H9 (cell line): ENCODE measurements at regions not wholly inside any gene's neighbourhood (a gene's known extent, or its start where the extent isn't known, plus 50 kb on each side); places are given as distances from the start of the nearest gene placed in this dataset.

ENCODE experiments used
- DNase-seq: peaks from one replicate; pipeline ENCODE4 v3.0.0-alpha.2; 2017
- H2AFZ ChIP-seq: one replicate; pipeline ENCODE4 v1.6.1; 2013; ENCODE audit warnings: mild to moderate bottlenecking, low read length, control low read depth, moderate library complexity
- H2AK5ac ChIP-seq: 2 replicates; pipeline ENCODE4 v1.6.1; 2013; ENCODE audit warnings: low read length, control low read depth, mixed read lengths; ENCODE audit not compliant: insufficient read length
- H2BK120ac ChIP-seq: one replicate; pipeline ENCODE4 v1.6.1; 2013; ENCODE audit warnings: low read depth, mild to moderate bottlenecking, low read length, control low read depth, inconsistent platforms; ENCODE audit not compliant: poor library complexity, severe bottlenecking
- H2BK12ac ChIP-seq: 2 replicates; pipeline ENCODE4 v1.6.1; 2013; ENCODE audit warnings: low read length, control low read depth, mixed read lengths, low read depth; ENCODE audit not compliant: insufficient read length
- H2BK15ac ChIP-seq: 2 replicates; pipeline ENCODE4 v1.6.1; 2013; ENCODE audit warnings: low read depth, low read length, control low read depth
- H2BK20ac ChIP-seq: one replicate; pipeline ENCODE4 v1.6.1; 2013; ENCODE audit warnings: low read depth, mild to moderate bottlenecking, low read length, control low read depth, inconsistent platforms; ENCODE audit not compliant: poor library complexity, severe bottlenecking
- H2BK5ac ChIP-seq: 2 replicates; pipeline ENCODE4 v1.6.1; 2013; ENCODE audit warnings: low read length, control low read depth, mixed read lengths; ENCODE audit not compliant: insufficient read length
- H3K14ac ChIP-seq: 2 replicates; pipeline ENCODE4 v1.6.1; 2013; ENCODE audit warnings: low read length, control low read depth; ENCODE audit not compliant: insufficient read depth
- H3K18ac ChIP-seq: 2 replicates; pipeline ENCODE4 v1.6.1; 2013; ENCODE audit warnings: low read depth, mild to moderate bottlenecking, mixed read lengths, low read length, control low read depth; ENCODE audit not compliant: insufficient read length
- H3K23ac ChIP-seq: 2 replicates; pipeline ENCODE4 v1.6.1; 2013; ENCODE audit warnings: low read length, control low read depth, mixed read lengths, low read depth; ENCODE audit not compliant: insufficient read length
- H3K23me2 ChIP-seq: 2 replicates; pipeline ENCODE4 v1.6.1; 2013; ENCODE audit warnings: low read depth, mild to moderate bottlenecking, mixed read lengths, low read length, control low read depth; ENCODE audit not compliant: insufficient read length, poor library complexity, severe bottlenecking
- H3K27ac ChIP-seq: 2 replicates; pipeline ENCODE4 v1.5.1; 2013; ENCODE audit warnings: low read length, control low read depth, mixed read lengths, low read depth; ENCODE audit not compliant: insufficient read length
- H3K27me3 ChIP-seq: 2 replicates; pipeline ENCODE4 v1.6.1; 2013; ENCODE audit warnings: low read length, control low read depth, inconsistent platforms; ENCODE audit not compliant: insufficient read depth
- H3K4ac ChIP-seq: 2 replicates; pipeline ENCODE4 v1.6.1; 2013; ENCODE audit warnings: low read depth, mild to moderate bottlenecking, control low read depth, inconsistent platforms, low read length, moderate library complexity
- H3K4me1 ChIP-seq: 2 replicates; pipeline ENCODE4 v1.6.1; 2013; ENCODE audit warnings: low read length, control low read depth, inconsistent platforms; ENCODE audit not compliant: insufficient read depth
- H3K4me2 ChIP-seq: 2 replicates; pipeline ENCODE4 v1.6.1; 2013; ENCODE audit warnings: low read length, control low read depth, mixed read lengths; ENCODE audit not compliant: insufficient read length, insufficient read depth
- H3K56ac ChIP-seq: 2 replicates; pipeline ENCODE4 v1.6.1; 2013; ENCODE audit warnings: low read depth, mild to moderate bottlenecking, mixed read lengths, low read length, control low read depth; ENCODE audit not compliant: insufficient read length
- H3K79me1 ChIP-seq: 2 replicates; pipeline ENCODE4 v1.6.1; 2013; ENCODE audit warnings: low read depth, mild to moderate bottlenecking, moderate library complexity, low read length, control low read depth, inconsistent platforms; ENCODE audit not compliant: insufficient read depth, poor library complexity, severe bottlenecking
- H3K79me2 ChIP-seq: 2 replicates; pipeline ENCODE4 v1.6.1; 2013; ENCODE audit warnings: low read length, control low read depth, inconsistent platforms; ENCODE audit not compliant: insufficient read depth
- H3K9ac ChIP-seq: 2 replicates; pipeline ENCODE4 v1.6.1; 2013; ENCODE audit warnings: low read length, control low read depth, mixed read lengths; ENCODE audit not compliant: insufficient read length; ENCODE audit errors: extremely low read depth
- H3K9me3 ChIP-seq: one replicate; pipeline ENCODE4 v1.6.1; 2013; ENCODE audit warnings: low read depth, low read length, inconsistent platforms; ENCODE audit not compliant: control insufficient read depth
- H3T11ph ChIP-seq: one replicate; pipeline ENCODE4 v1.6.1; 2013; ENCODE audit warnings: mild to moderate bottlenecking, low read length, control low read depth, inconsistent platforms
- H4K20me1 ChIP-seq: one replicate; pipeline ENCODE4 v1.6.1; 2013; ENCODE audit not compliant: control insufficient read depth, insufficient read length, insufficient read depth
- H4K5ac ChIP-seq: 2 replicates; pipeline ENCODE4 v1.6.1; 2013; ENCODE audit warnings: low read depth, mild to moderate bottlenecking, mixed read lengths, low read length, control low read depth; ENCODE audit not compliant: insufficient read length
- H4K8ac ChIP-seq: replicated peaks from 2 replicates; pipeline ENCODE4 v1.6.1; 2013; ENCODE audit warnings: low read length, control low read depth, mixed read lengths, low read depth; ENCODE audit not compliant: insufficient read length
- H4K91ac ChIP-seq: 2 replicates; pipeline ENCODE4 v1.6.1; 2013; ENCODE audit warnings: low read depth, mild to moderate bottlenecking, moderate library complexity, mixed read lengths, low read length, control low read depth; ENCODE audit not compliant: insufficient read length
- H3K27ac Mint-ChIP-seq, 3 experiments: 2 replicates in 2 of 3; 3 replicates in 1 of 3; pipeline ENCODE4 v1.8.0; 2020 to 2021; ENCODE audit warnings: mixed read lengths in 3 of 3, mild to moderate bottlenecking in 1 of 3, moderate library complexity in 1 of 3
- H3K27me3 Mint-ChIP-seq: 2 replicates; pipeline ENCODE4 v1.8.0; 2021; ENCODE audit warnings: low read depth, mild to moderate bottlenecking, moderate library complexity, mixed read lengths
- H3K36me3 Mint-ChIP-seq, 3 experiments: 2 replicates in 2 of 3; 3 replicates in 1 of 3; pipeline ENCODE4 v1.8.0; 2020 to 2021; ENCODE audit warnings: low read depth in 3 of 3, mixed read lengths in 3 of 3; ENCODE audit not compliant: insufficient read depth in 1 of 3
- H3K4me1 Mint-ChIP-seq, 2 experiments: 2 replicates each; pipeline ENCODE4 v1.8.0; 2020; ENCODE audit warnings: mixed read lengths in 2 of 2
- H3K4me3 Mint-ChIP-seq, 2 experiments: 2 replicates in 1 of 2; 3 replicates in 1 of 2; pipeline ENCODE4 v1.8.0; 2020 to 2021; ENCODE audit warnings: mild to moderate bottlenecking in 2 of 2, mixed read lengths in 2 of 2, moderate library complexity in 1 of 2
- H3K9me3 Mint-ChIP-seq, 2 experiments: 2 replicates in 1 of 2; 3 replicates in 1 of 2; pipeline ENCODE4 v1.8.0; 2020; ENCODE audit warnings: mild to moderate bottlenecking in 2 of 2, mixed read lengths in 2 of 2, moderate library complexity in 1 of 2
- WGBS: extraction: QIAGEN DNeasy Blood & Tissue Kit; methylation state at CpG from one replicate; pipeline ENCODE4 v1.1.7; 2013; ENCODE audit warnings: missing lambda C conversion rate, low lambda C conversion rate, mixed read lengths; ENCODE audit not compliant: insufficient read length; ENCODE audit errors: extremely low coverage; 5-methylcytosine and 5-hydroxymethylcytosine counted together
- TF ChIP-seq, protein P1 (sequence below): fragments of 200-600 bp; sonication (generic); conservative IDR thresholded peaks from 3 replicates; pipeline ENCODE4 v1.8.0; 2021; ENCODE audit warnings: antibody characterized with exemption, mild to moderate bottlenecking

DNA sequence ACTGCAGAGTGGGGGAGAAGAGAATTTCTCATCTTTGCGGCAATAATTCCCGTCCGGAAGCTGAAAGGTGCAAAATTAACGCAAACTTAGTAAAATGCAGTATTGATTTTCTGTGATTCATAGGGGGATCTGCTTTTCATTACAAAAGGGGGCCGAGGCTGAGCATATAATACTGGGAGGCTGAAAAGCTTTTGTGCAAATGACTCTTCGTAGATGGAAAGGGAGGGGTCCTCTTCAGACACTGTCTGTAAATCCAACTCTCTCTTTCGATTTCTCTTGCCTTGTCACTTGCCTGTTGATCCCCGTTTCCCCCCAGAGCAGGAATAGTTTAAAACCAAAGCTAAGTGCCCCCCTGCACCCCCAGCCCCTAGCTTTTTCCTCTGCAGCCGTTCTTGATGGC is 258.2 kb downstream of the VRK1 start:
- no peak overlapping the region for H3K27ac Mint-ChIP-seq
- TF ChIP-seq, protein P1, sequence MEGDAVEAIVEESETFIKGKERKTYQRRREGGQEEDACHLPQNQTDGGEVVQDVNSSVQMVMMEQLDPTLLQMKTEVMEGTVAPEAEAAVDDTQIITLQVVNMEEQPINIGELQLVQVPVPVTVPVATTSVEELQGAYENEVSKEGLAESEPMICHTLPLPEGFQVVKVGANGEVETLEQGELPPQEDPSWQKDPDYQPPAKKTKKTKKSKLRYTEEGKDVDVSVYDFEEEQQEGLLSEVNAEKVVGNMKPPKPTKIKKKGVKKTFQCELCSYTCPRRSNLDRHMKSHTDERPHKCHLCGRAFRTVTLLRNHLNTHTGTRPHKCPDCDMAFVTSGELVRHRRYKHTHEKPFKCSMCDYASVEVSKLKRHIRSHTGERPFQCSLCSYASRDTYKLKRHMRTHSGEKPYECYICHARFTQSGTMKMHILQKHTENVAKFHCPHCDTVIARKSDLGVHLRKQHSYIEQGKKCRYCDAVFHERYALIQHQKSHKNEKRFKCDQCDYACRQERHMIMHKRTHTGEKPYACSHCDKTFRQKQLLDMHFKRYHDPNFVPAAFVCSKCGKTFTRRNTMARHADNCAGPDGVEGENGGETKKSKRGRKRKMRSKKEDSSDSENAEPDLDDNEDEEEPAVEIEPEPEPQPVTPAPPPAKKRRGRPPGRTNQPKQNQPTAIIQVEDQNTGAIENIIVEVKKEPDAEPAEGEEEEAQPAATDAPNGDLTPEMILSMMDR = no peak

More for the DNA sequence above, 258.2 kb downstream of the VRK1 start:
- no peak overlapping the region for H2AFZ ChIP-seq
- H3K27me3 ChIP-seq = no peaks in the 10 kb centered on the region
- H3K9ac ChIP-seq = no peak overlapping the region
- H3K9me3 ChIP-seq = no peaks in the 10 kb centered on the region
- H3K79me1 ChIP-seq = no peaks in the 10 kb centered on the region
- H3K4me1 ChIP-seq = no peaks in the 10 kb centered on the region
- no peak overlapping the region for H4K8ac ChIP-seq
- no peak overlapping the region for H3K27ac ChIP-seq
- H3K4me3 Mint-ChIP-seq = no peak overlapping the region
- peaks cover 3% of the 10 kb centered on the region; the same call in 1 of the 2 replicates for H3K27me3 Mint-ChIP-seq
- no peak overlapping the region for H3K23ac ChIP-seq
- H3K4me2 ChIP-seq = no peak overlapping the region
- H3K23me2 ChIP-seq = no peaks in the 10 kb centered on the region
- no peaks in the 10 kb centered on the region for H3K9me3 Mint-ChIP-seq
- H3K79me2 ChIP-seq = no peaks in the 10 kb centered on the region
- H2AK5ac ChIP-seq = no peak overlapping the region
- WGBS = no CpG with 5 or more reads among the region's 9 CpGs
- H3K36me3 Mint-ChIP-seq = no peaks in the 10 kb centered on the region
- H3K4me1 Mint-ChIP-seq = peaks cover 6% of the 10 kb centered on the region in 2 experiments
- no peak overlapping the region for H3K56ac ChIP-seq
- H4K5ac ChIP-seq = no peak overlapping the region
- H2BK120ac ChIP-seq = no peak overlapping the region
- no peak overlapping the region for H3K18ac ChIP-seq
- no peak overlapping the region for H3K4ac ChIP-seq
- no peak overlapping the region for H2BK15ac ChIP-seq
- no peak for DNase-seq
- H2BK20ac ChIP-seq = no peak overlapping the region
- H3T11ph ChIP-seq = no peak overlapping the region
- no peak overlapping the region for H4K91ac ChIP-seq
- H3K14ac ChIP-seq = no peak overlapping the region
- H2BK12ac ChIP-seq = no peak overlapping the region
- H4K20me1 ChIP-seq = no peaks in the 10 kb centered on the region
- H2BK5ac ChIP-seq = no peak overlapping the region
